Mesendoderm (in vitro differentiated cells): ENCODE measurements at regions not wholly inside any gene's neighbourhood (a gene's known extent, or its start where the extent isn't known, plus 50 kb on each side); places are given as distances from the start of the nearest gene placed in this dataset.

Experiments
- DNase-seq: peaks from one replicate; pipeline ENCODE4 v3.0.0; 2013
- H2AK5ac ChIP-seq: 2 replicates; pipeline ENCODE4 v1.6.1; 2013; ENCODE audit warnings: low read length, inconsistent platforms
- H2BK120ac ChIP-seq: 2 replicates; pipeline ENCODE4 v1.6.1; 2013; ENCODE audit warnings: low read depth, mild to moderate bottlenecking, low read length, moderate library complexity, mixed read lengths
- H2BK15ac ChIP-seq: replicated peaks from 2 replicates; pipeline ENCODE4 v1.6.1; 2013; ENCODE audit warnings: low read depth, mild to moderate bottlenecking, moderate library complexity
- H2BK5ac ChIP-seq: 2 replicates; pipeline ENCODE4 v1.6.1; 2013; ENCODE audit warnings: low read length, inconsistent platforms
- H3K18ac ChIP-seq: 2 replicates; pipeline ENCODE4 v1.6.1; 2013; ENCODE audit warnings: mild to moderate bottlenecking, low read length, mixed read lengths
- H3K23ac ChIP-seq: one replicate; pipeline ENCODE4 v1.6.1; 2013; ENCODE audit warnings: low read length
- H3K27ac ChIP-seq: 2 replicates; pipeline ENCODE4 v1.5.1; 2013; ENCODE audit warnings: low read depth, mild to moderate bottlenecking, inconsistent platforms, low read length, moderate library complexity
- H3K27me3 ChIP-seq: 2 replicates; pipeline ENCODE4 v1.6.1; 2013; ENCODE audit warnings: low read length, control low read depth, mild to moderate bottlenecking, inconsistent platforms; ENCODE audit not compliant: insufficient read depth, poor library complexity
- H3K36me3 ChIP-seq: 2 replicates; pipeline ENCODE4 v1.6.1; 2013; ENCODE audit warnings: low read length, inconsistent platforms; ENCODE audit not compliant: control insufficient read depth, insufficient read depth
- H3K4ac ChIP-seq: one replicate; pipeline ENCODE4 v1.6.1; 2013; ENCODE audit warnings: low read depth, mild to moderate bottlenecking, low read length, moderate library complexity
- H3K4me1 ChIP-seq: 2 replicates; pipeline ENCODE4 v1.6.1; 2013; ENCODE audit warnings: low read depth, low read length, inconsistent platforms; ENCODE audit not compliant: control insufficient read depth
- H3K4me2 ChIP-seq: 2 replicates; pipeline ENCODE4 v1.6.1; 2013; ENCODE audit warnings: low read length
- H3K4me3 ChIP-seq: 2 replicates; pipeline ENCODE4 v1.5.1; 2013; ENCODE audit warnings: mild to moderate bottlenecking, low read length
- H3K56ac ChIP-seq: one replicate; pipeline ENCODE4 v1.6.1; 2013; ENCODE audit warnings: low read length
- H3K79me1 ChIP-seq: 2 replicates; pipeline ENCODE4 v1.6.1; 2013; ENCODE audit warnings: low read length, inconsistent platforms
- H3K79me2 ChIP-seq: 2 replicates; pipeline ENCODE4 v1.6.1; 2013; ENCODE audit warnings: mild to moderate bottlenecking, low read length; ENCODE audit not compliant: control insufficient read depth, insufficient read depth
- H3K9ac ChIP-seq: 2 replicates; pipeline ENCODE4 v1.6.1; 2013; ENCODE audit warnings: low read length, inconsistent platforms
- H4K5ac ChIP-seq: one replicate; pipeline ENCODE4 v1.6.1; 2013; ENCODE audit warnings: low read length
- H4K8ac ChIP-seq: one replicate; pipeline ENCODE4 v1.6.1; 2013; ENCODE audit warnings: low read depth, mild to moderate bottlenecking, control low read depth, low read length, moderate library complexity
- WGBS: extraction: QIAGEN DNeasy Blood & Tissue Kit; methylation state at CpG from one replicate; pipeline ENCODE4 v1.1.7; 2013; ENCODE audit warnings: low lambda C conversion rate, missing lambda C conversion rate; ENCODE audit not compliant: insufficient coverage; ENCODE audit errors: extremely low coverage; 5-methylcytosine and 5-hydroxymethylcytosine counted together

DNA sequence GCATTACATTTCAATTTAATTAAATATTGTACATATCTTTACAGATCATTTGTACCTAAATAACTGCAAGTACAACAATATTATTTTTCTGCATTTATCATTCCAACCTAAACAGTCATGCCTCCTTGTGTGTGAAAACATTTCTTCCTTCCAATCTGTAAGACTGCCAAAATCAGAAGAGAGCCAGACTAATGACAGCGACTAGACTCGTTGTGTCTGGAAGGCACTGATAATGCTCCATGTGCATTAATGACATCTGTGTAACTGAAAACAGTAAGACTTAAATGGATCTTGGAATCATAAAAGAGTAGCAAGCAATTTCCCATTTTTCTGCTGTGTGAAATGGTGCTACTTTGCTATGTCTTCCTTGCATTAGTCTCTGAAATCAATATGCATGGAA is 278.0 kb upstream of the DSEL start:
- no peaks in the 10 kb centered on the region for H3K36me3 ChIP-seq
- H3K27ac ChIP-seq: no peak overlapping the region
- no peaks in the 10 kb centered on the region for H3K79me2 ChIP-seq
- H4K8ac ChIP-seq: no peak overlapping the region
- H3K4me2 ChIP-seq: no peak overlapping the region
- no peak overlapping the region for H2BK120ac ChIP-seq
- no peak overlapping the region for H3K4me3 ChIP-seq
- no peak overlapping the region for H2BK15ac ChIP-seq
- no peak for DNase-seq
- H3K9ac ChIP-seq: no peak overlapping the region
- no peaks in the 10 kb centered on the region for H3K79me1 ChIP-seq
- no peak overlapping the region for H3K23ac ChIP-seq
- no peak overlapping the region for H3K18ac ChIP-seq
- H2AK5ac ChIP-seq: no peak overlapping the region
- H3K4ac ChIP-seq: no peak overlapping the region
- no peaks in the 10 kb centered on the region for H3K27me3 ChIP-seq
- WGBS: no CpG with 5 or more reads among the region's 2 CpGs
- no peak overlapping the region for H4K5ac ChIP-seq
- no peaks in the 10 kb centered on the region for H3K4me1 ChIP-seq
- no peak overlapping the region for H2BK5ac ChIP-seq
- no peak overlapping the region for H3K56ac ChIP-seq

DNA sequence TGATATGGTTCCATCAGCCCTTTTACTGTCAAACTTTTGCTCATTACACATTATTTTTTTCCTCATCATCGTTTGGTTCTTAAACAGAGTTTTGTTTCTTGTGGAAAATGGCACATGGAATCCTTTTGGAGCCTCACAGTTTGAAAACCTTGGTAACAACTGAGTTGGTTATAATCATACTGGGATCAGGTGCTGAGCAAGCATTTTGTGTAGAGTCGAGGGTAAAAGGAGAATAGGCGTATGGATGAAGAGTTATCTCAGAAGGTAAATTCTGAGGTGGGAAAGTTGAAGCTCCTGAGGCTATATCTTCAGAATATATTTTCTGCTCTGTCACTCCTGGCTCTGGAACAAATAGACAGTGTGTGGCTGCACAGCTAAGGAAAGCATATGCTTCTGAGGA is 274.0 kb upstream of the DSEL start:
- H2BK120ac ChIP-seq: no peak overlapping the region
- no peaks in the 10 kb centered on the region for H3K79me2 ChIP-seq
- H3K4me2 ChIP-seq: no peak overlapping the region
- no peak overlapping the region for H2AK5ac ChIP-seq
- no peaks in the 10 kb centered on the region for H3K36me3 ChIP-seq
- H3K27me3 ChIP-seq: no peaks in the 10 kb centered on the region
- no peak overlapping the region for H4K5ac ChIP-seq
- no peak overlapping the region for H3K4ac ChIP-seq
- no peak overlapping the region for H3K18ac ChIP-seq
- no CpG with 5 or more reads among the region's 3 CpGs for WGBS
- H4K8ac ChIP-seq: no peak overlapping the region
- no peak overlapping the region for H3K4me3 ChIP-seq
- no peak overlapping the region for H2BK5ac ChIP-seq
- H3K79me1 ChIP-seq: no peaks in the 10 kb centered on the region
- no peak overlapping the region for H3K27ac ChIP-seq
- H3K23ac ChIP-seq: no peak overlapping the region
- no peaks in the 10 kb centered on the region for H3K4me1 ChIP-seq
- no peak overlapping the region for H2BK15ac ChIP-seq
- no peak for DNase-seq
- H3K9ac ChIP-seq: no peak overlapping the region
- no peak overlapping the region for H3K56ac ChIP-seq

DNA sequence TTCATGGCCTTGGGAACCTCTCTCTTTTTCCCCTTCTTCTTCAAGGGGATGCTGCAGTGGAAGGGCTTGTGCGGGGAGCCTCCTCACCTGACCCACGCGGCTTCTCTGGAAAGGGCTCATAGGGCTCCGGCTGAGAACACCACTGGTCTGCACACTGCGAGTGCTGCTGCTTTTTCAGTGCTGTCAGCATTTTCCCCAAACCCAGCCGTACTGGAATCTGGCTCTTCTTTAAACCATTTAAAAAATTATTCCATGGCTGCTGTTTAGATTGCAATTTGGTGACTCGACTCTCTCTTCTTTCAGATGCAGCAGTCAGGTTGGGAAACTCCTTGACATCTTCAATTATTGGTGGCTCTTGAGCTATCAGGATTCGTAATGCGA is 272.6 kb upstream of the DSEL start:
- no peaks in the 10 kb centered on the region for H3K79me2 ChIP-seq
- no peak overlapping the region for H3K18ac ChIP-seq
- DNase-seq: no peak
- H4K5ac ChIP-seq: no peak overlapping the region
- H3K4me1 ChIP-seq: no peaks in the 10 kb centered on the region
- no peak overlapping the region for H3K4me2 ChIP-seq
- no peak overlapping the region for H3K4ac ChIP-seq
- H3K56ac ChIP-seq: no peak overlapping the region
- H2BK5ac ChIP-seq: no peak overlapping the region
- H2AK5ac ChIP-seq: no peak overlapping the region
- no peak overlapping the region for H2BK120ac ChIP-seq
- WGBS: no CpG with 5 or more reads among the region's 9 CpGs
- no peak overlapping the region for H3K27ac ChIP-seq
- H3K23ac ChIP-seq: no peak overlapping the region
- no peak overlapping the region for H4K8ac ChIP-seq
- no peaks in the 10 kb centered on the region for H3K36me3 ChIP-seq
- no peaks in the 10 kb centered on the region for H3K79me1 ChIP-seq
- H3K4me3 ChIP-seq: no peak overlapping the region
- no peak overlapping the region for H3K9ac ChIP-seq
- no peak overlapping the region for H2BK15ac ChIP-seq
- H3K27me3 ChIP-seq: no peaks in the 10 kb centered on the region

DNA sequence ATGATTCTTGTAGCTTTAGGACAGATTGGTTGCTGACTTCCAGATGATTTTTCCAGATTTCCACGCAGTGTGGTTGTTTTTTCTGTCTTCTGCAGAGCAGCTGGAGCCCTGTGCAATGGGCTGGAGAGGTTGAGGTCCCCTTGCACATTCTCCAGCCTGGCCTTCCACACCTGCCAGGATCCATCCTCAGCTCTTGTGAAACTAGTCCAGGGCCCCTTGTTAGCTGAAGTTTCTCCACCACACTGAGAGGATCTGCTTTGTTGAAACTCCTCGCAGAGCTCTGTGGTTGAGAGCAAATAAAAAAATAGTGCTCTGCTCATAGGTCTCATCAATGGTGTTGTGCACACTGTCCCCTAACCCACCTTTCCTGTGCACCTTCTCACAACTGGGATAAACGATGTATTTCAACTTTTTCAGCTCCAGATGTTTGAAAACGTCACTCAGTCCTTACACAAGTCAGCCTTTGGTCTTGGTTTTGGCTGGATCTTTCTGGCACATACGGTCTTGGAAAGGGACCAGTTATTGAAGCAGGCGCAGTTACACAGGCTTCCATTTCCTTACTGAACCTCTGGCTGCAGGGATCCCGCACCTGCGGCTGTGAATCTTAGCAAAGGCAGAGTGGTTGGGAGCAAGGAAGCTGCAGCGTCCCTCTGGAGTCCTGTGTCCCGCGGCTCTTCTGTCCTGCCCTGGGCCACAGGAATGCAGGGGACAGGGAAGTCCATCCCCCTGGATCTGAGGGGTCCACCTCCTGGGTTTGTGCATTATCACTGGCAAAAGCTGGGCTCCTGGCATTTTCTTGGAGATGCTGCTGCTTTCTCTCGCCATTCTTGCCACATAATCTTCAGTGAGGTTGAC is 272.0 kb upstream of the DSEL start:
- no peaks in the 10 kb centered on the region for H3K4me1 ChIP-seq
- H3K4me3 ChIP-seq: no peak overlapping the region
- no peak overlapping the region for H3K9ac ChIP-seq
- no peak overlapping the region for H3K27ac ChIP-seq
- no peaks in the 10 kb centered on the region for H3K36me3 ChIP-seq
- no peaks in the 10 kb centered on the region for H3K79me2 ChIP-seq
- no peak overlapping the region for H4K5ac ChIP-seq
- H3K56ac ChIP-seq: no peak overlapping the region
- WGBS: no CpG with 5 or more reads among the region's 12 CpGs
- no peaks in the 10 kb centered on the region for H3K79me1 ChIP-seq
- H2AK5ac ChIP-seq: no peak overlapping the region
- H3K4ac ChIP-seq: no peak overlapping the region
- H3K23ac ChIP-seq: no peak overlapping the region
- no peak overlapping the region for H2BK5ac ChIP-seq
- no peak overlapping the region for H3K4me2 ChIP-seq
- H3K27me3 ChIP-seq: no peaks in the 10 kb centered on the region
- H2BK15ac ChIP-seq: no peak overlapping the region
- no peak for DNase-seq
- no peak overlapping the region for H4K8ac ChIP-seq
- no peak overlapping the region for H2BK120ac ChIP-seq
- no peak overlapping the region for H3K18ac ChIP-seq

DNA sequence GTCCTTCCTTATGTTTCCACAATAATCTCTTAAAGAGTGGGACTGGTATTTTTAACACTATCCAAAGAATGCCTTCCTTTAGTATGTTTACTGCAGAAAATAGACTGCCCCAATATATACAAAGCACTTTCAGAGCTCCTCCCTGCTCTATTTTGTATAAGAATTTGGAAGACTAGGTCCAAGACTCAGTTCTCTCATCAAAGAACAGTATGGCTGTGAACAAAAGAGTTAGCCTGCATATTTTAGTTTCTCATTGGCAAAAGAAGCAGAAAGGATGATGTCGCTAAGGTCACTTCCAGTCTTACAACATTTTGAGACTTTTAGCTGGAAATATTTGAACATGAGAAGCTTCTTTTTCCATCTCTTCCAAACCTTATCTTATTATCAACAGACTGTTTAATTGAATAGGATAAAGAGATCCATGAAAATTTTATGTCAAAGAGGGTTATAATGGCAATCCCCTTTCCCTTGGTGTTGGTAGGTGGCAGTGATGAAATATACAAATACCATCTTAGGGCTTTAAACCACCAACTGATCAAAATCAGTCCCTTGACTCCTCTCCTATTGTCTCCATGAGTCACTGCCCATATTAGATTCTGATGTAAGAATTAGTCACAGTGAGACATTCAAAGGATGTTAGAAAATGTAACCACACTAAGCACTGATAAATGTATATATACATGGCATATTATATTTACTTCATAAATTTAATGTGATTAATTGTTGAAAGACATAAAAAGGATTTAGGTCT is 266.9 kb upstream of the DSEL start:
- Histone ChIP-seq H2BK15ac (no peak overlapping the region), H3K9ac (no peak overlapping the region), H3K27ac (no peak overlapping the region), H3K27me3 (no peaks in the 10 kb centered on the region), H2BK5ac (no peak overlapping the region), H3K23ac (no peak overlapping the region), H3K4me2 (no peak overlapping the region), H3K79me2 (no peaks in the 10 kb centered on the region), H3K79me1 (no peaks in the 10 kb centered on the region), H3K56ac (no peak overlapping the region), H2AK5ac (no peak overlapping the region), H3K4me1 (no peaks in the 10 kb centered on the region), H4K8ac (no peak overlapping the region), H4K5ac (no peak overlapping the region), H3K36me3 (no peaks in the 10 kb centered on the region), H3K4me3 (no peak overlapping the region), H3K4ac (no peak overlapping the region), H2BK120ac (no peak overlapping the region), H3K18ac (no peak overlapping the region)
- DNase-seq: peak; percentile 75
- no CpG with 5 or more reads among the region's 1 CpG for WGBS
